ENCODE measurements at regions not wholly inside any gene's neighbourhood (a gene's known extent, or its start where the extent isn't known, plus 50 kb on each side); places are given as distances from the start of the nearest gene placed in this dataset.

GRCh38 chr1:81569761-81570160 is 231.0 kb upstream of the ADGRL2 start:
- DNase-seq = no peak

- no peak for DNase-seq
These were observed 237.1 kb upstream of the ADGRL2 start for GRCh38 chr1:81563632-81564031.

- DNase-seq = no peak
These were observed 237.8 kb upstream of the ADGRL2 start for GRCh38 chr1:81562934-81563333.

GRCh38 chr1:81560629-81561028 is 240.1 kb upstream of the ADGRL2 start:
- no peak for DNase-seq

- DNase-seq = no peak
These were observed 240.9 kb upstream of the ADGRL2 start for GRCh38 chr1:81559662-81560350.

- no peak for DNase-seq
These were observed 242.2 kb upstream of the ADGRL2 start for GRCh38 chr1:81558291-81559076.

GRCh38 chr1:81556968-81557367 is 243.8 kb upstream of the ADGRL2 start:
- DNase-seq = no peak

- DNase-seq = no peak
These were observed 246.2 kb upstream of the ADGRL2 start for GRCh38 chr1:81554534-81554933.

GRCh38 chr1:81554108-81554507 is 246.6 kb upstream of the ADGRL2 start:
- no peak for DNase-seq

GRCh38 chr1:81553503-81553902 is 247.2 kb upstream of the ADGRL2 start:
- DNase-seq = no peak

- no peak for DNase-seq
These were observed 248.8 kb upstream of the ADGRL2 start for GRCh38 chr1:81551946-81552345.

- no peak for DNase-seq
These were observed 250.0 kb upstream of the ADGRL2 start for GRCh38 chr1:81550753-81551152.

GRCh38 chr1:81549588-81550127 is 251.1 kb upstream of the ADGRL2 start:
- no peak for DNase-seq

- DNase-seq = no peak
These were observed 251.7 kb upstream of the ADGRL2 start for GRCh38 chr1:81548918-81549587.

- no peak for DNase-seq
These were observed 252.8 kb upstream of the ADGRL2 start for GRCh38 chr1:81547912-81548303.

GRCh38 chr1:81547261-81547911 is 253.3 kb upstream of the ADGRL2 start:
- no peak for DNase-seq

GRCh38 chr1:81545734-81546133 is 255.0 kb upstream of the ADGRL2 start:
- DNase-seq = no peak

GRCh38 chr1:81543764-81544163 is 257.0 kb upstream of the ADGRL2 start:
- DNase-seq = no peak

GRCh38 chr1:81542196-81542595 is 258.5 kb upstream of the ADGRL2 start:
- DNase-seq = no peak

- DNase-seq = no peak
These were observed 260.5 kb upstream of the ADGRL2 start for GRCh38 chr1:81540216-81540615.

- DNase-seq = no peak
These were observed 271.7 kb upstream of the ADGRL2 start for GRCh38 chr1:81529014-81529413.

GRCh38 chr1:81525085-81525484 is 275.6 kb upstream of the ADGRL2 start:
- no peak for DNase-seq

- no peak for DNase-seq
These were observed 280.7 kb upstream of the ADGRL2 start for GRCh38 chr1:81519987-81520386.
